H7 (cell line): ENCODE measurements at regions not wholly inside any gene's neighbourhood (a gene's known extent, or its start where the extent isn't known, plus 50 kb on each side); places are given as distances from the start of the nearest gene placed in this dataset.

Experiments
- DNase-seq: peaks from one replicate; pipeline ENCODE4 v3.0.0; 2012
- H3K27me3 ChIP-seq: 2 replicates; pipeline ENCODE4 v1.6.0; 2011; ENCODE audit warnings: mild to moderate bottlenecking, low read length; ENCODE audit not compliant: control insufficient read depth, insufficient read depth
- H3K36me3 ChIP-seq: replicated peaks from 2 replicates; pipeline ENCODE4 v1.5.1; 2011; ENCODE audit warnings: low read length; ENCODE audit not compliant: control insufficient read depth, insufficient read depth
- H3K4me3 ChIP-seq: 2 replicates; pipeline ENCODE4 v1.5.1; 2011; ENCODE audit warnings: low read depth, mild to moderate bottlenecking, control low read depth, low read length, moderate library complexity; ENCODE audit not compliant: insufficient read depth

DNA sequence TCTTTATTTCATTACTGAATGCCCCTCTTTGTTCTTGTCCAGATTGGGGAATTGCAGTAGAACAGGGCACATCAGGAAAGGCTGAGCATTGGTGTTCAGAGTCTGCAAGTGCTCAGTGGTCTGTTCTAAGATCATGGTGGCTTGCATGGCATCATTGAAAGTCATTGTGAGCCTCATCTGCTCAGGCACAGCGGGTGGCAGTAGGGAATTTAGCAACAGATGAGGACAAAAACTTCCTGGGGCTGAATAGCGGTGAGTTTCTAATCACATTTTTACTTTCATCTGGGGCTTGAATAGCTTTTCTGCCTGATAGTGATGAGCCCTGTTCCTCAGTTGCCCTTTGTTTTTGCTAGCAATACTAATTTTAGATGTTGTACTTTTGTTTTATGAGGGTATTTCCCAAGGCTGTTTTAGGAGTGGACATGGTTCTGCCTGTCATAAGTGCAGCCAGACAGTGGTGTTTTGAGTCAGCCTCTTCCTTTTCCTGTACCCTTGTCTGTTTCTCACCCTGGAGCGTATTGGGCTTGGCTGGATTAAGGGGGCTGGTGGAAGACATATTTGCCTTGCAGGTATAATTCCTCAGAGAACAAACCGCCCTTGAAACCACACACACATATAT is 127.2 kb upstream of the IL12A start:
- H3K36me3 ChIP-seq = no peaks in the 10 kb centered on the region
- no peak overlapping the region for H3K4me3 ChIP-seq
- no peak for DNase-seq
- no peaks in the 10 kb centered on the region for H3K27me3 ChIP-seq

DNA sequence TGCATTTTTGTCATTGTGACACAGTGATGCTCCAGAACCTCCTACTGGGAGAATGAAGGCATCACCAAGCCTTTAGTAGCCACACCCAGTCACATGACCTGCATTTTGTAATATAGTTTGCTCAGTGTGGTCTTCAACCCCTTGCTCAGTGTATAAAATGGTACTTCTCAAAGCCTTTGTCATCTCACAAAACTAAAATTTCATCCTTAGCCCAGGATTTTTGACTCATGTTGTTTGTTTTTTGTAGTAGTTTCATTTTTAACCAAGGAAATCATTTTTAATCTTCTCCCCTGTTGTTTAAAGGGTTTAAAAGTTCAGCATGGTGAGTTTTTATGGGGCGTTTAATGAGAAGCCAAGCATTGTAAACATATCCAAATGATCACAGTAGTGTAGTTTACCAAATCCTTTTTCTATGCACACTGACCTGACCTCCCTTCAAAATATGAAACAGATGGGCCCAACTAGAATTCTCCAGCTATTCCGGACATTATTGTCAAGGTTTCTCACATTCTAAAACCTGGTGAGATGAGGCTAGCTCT is 123.5 kb upstream of the IL12A start:
- Histone ChIP-seq H3K36me3 (no peaks in the 10 kb centered on the region; the same call in 1 of the 2 replicates), H3K27me3 (no peaks in the 10 kb centered on the region), H3K4me3 (no peak overlapping the region)
- DNase-seq = no peak

DNA sequence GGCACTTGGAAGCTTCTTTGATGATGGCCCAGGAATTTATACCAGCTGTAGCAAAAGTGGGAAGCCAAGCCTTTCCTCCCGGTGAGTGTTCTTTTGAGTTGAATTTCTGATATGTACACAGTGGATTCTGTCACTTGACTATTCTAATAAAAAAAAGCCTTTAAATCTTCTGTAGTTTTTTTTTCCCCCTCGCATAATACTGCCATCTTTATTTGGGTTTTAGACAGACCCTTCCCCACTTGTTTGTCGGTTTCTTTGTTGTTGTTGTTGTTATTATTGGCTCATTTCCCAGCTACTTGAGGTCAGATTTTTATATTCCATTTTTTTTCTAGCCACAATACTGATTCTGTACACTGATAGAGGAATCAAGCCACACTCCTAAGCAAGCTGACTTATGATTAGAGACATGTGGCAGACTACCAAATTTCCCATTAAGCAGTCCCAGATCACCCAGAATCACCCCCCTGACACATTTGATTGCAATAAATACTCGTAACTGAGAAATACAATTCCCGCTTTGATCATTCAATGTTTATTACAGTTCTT is 122.4 kb upstream of the IL12A start:
- no peaks in the 10 kb centered on the region; the same call in 1 of the 2 replicates for H3K36me3 ChIP-seq
- H3K27me3 ChIP-seq = no peaks in the 10 kb centered on the region
- DNase-seq = no peak
- H3K4me3 ChIP-seq = no peak overlapping the region

DNA sequence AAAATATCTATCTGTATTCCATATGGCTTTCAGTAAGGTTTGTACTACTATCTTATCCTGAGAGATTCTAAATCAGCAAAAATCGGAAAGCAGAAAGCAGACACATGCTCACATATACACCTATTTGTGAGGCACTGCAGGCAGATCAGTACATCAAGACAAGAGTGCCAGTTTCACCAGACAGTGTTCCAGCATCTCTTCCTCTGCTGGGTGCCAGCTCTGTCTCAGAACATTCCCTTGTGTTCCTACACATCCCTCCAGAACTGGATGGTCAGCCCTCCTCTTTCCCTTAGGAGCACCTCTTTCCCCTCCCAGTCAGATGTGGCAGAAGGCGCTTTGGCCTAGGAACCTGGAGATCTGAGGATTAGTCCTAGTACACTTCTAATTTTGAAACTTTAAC is 121.3 kb upstream of the IL12A start:
- no peaks in the 10 kb centered on the region; the same call in 1 of the 2 replicates for H3K36me3 ChIP-seq
- DNase-seq = no peak
- H3K27me3 ChIP-seq = no peaks in the 10 kb centered on the region
- H3K4me3 ChIP-seq = no peak overlapping the region

DNA sequence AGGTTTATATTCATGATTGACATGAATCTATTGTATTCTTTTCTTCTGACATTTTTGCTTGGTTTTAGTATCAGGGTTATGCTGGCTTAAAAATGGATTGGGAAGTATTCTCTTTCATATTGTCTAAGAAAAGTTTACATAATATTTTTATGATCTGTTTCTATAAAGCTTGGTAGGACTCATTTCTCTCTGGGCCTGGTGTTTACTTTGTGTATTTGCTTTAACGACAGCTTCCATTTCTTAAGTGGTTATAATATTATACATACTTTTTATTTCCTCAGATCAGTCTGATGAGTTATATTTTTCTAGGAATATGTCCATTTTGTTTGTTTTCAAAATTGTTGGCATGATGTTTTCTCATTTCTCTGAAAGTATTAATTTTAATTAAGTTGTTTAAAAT is 117.9 kb upstream of the IL12A start:
- no peak for DNase-seq
- no peaks in the 10 kb centered on the region for H3K27me3 ChIP-seq
- no peak overlapping the region for H3K4me3 ChIP-seq
- H3K36me3 ChIP-seq = no peaks in the 10 kb centered on the region; the same call in 1 of the 2 replicates

DNA sequence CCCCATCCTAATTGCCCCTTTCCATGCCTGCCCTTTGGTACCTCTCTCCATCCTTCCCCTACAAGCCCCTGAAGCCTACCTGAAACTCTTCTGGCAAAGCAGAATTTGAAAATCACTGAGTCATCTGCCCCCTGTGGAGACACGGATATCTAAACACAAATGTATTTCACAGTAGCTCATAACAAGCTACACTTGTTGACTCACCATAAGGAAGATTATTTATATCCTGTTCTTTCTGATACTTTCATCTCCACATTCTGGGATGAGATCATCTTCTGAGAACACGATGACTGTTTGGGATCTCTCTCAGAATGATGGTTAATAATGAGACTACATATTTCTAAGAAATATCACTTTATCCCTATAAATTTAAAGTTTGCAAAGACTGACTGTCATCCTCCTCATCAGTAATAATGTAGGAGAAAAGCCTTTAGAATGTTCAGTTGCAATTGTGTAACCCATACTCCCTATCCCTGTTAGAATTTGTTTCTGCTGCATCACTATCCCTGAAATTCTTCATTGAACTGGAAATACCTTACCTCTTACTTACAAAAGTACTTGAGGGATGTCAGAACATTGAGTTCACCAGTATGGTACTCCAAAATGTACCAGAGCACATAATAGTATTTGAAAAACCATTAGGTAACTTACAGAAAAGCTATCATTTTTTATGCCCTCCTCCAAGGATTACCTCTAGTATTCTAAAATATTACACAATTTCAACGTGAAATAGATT is 116.1 kb upstream of the IL12A start:
- Histone ChIP-seq H3K27me3 (no peaks in the 10 kb centered on the region), H3K4me3 (no peak overlapping the region), H3K36me3 (no peaks in the 10 kb centered on the region; the same call in 1 of the 2 replicates)
- no peak for DNase-seq

DNA sequence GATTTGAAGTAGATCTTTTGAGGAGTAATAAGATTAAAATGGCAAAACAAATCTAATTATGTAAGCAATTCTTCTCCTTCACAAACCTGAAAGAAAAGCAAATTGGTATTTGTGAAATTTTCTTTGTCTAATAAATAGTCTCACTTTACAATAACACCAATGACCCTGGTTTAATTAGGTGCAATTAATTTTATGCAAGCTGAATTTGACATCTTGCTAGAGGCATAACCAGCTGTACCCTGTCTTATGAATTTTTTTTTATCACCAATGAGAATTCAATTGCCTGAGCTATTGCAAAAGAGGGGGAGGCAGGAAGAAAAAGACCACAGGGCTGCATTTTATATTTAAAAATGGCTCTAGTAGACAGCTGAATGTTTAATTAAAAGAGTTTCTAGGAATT is 113.5 kb upstream of the IL12A start:
- H3K4me3 ChIP-seq = no peak overlapping the region
- H3K36me3 ChIP-seq = no peaks in the 10 kb centered on the region
- no peaks in the 10 kb centered on the region for H3K27me3 ChIP-seq
- no peak for DNase-seq

DNA sequence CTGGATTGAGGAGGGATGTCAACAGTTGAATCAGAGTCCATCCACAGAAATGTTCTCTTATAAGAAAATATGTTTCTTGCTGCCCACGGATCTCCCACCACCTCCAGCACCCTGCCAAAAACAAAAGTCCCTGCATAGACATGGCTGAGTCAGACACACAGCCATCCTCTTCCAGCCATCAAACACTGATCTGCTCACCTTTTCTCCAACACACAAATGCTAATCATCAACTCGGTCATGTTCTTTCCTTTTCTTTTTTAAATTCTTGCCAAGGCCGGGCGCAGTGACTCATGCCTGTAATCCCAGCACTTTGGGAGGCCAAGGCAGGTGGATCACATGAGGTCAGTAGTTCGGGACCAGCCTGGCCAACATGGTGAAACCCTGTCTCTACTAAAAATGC is 110.7 kb upstream of the IL12A start:
- Histone ChIP-seq H3K4me3 (no peak overlapping the region), H3K27me3 (no peaks in the 10 kb centered on the region), H3K36me3 (no peaks in the 10 kb centered on the region)
- DNase-seq = no peak

DNA sequence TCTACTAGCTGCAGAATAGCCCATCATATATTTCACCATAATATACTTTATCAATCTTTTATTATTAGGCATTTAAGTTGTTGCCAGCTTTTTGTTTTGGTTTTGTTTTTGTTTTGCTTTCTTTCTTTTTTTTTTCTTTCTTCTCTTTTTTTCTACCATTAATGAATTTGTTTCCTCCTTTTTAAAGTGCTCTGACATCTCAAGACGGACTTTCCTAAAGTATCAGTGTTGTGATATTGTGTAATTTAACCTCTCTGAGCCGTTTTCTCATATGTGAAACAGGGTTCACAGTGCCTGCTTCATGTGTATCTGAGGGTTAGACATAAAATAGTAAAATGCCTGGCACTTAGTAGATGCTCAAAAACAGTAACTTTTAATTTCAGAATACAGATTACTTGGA is 109.5 kb upstream of the IL12A start:
- no peaks in the 10 kb centered on the region for H3K36me3 ChIP-seq
- DNase-seq = no peak
- H3K4me3 ChIP-seq = no peak overlapping the region
- no peaks in the 10 kb centered on the region for H3K27me3 ChIP-seq

DNA sequence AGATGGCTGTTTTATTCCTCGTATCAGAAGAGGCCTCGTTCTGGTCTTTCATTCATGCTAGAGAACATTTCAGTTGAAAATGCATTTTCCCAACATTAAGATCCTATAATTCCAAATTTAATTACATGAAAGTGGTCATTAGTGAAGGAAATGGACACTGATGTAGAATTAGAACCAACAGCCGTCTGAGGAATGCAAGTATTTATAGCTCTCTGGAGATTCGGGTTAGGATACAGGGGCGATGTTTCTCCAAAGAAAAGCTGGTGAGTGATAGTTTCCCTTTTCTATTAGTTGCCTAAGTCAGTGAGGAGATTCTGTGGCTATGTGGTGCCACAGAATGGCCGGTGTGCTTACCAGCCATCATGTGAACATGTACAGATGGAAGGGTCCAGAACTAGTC is 109.0 kb upstream of the IL12A start:
- no peaks in the 10 kb centered on the region for H3K36me3 ChIP-seq
- no peak for DNase-seq
- H3K4me3 ChIP-seq = no peak overlapping the region
- no peaks in the 10 kb centered on the region for H3K27me3 ChIP-seq

DNA sequence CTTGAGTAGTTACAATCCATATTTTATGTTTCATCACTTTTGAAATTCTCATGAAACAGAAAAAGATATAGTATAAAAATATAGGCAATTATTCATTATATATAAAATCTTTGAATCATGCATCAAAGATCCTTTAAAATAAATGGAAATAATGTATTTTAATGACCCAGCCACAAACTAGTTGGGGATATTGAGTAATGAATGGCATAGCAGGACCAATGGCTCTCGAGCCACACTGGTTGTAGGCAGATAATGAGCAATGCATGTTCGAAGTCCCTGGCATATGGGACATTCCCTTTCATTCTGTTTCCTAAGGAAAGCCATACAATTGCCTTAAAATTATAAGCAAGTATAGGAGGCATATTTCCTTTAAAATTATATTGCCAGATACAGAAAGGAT is 107.4 kb upstream of the IL12A start:
- no peaks in the 10 kb centered on the region for H3K36me3 ChIP-seq
- H3K27me3 ChIP-seq = no peaks in the 10 kb centered on the region
- no peak overlapping the region for H3K4me3 ChIP-seq
- no peak for DNase-seq

DNA sequence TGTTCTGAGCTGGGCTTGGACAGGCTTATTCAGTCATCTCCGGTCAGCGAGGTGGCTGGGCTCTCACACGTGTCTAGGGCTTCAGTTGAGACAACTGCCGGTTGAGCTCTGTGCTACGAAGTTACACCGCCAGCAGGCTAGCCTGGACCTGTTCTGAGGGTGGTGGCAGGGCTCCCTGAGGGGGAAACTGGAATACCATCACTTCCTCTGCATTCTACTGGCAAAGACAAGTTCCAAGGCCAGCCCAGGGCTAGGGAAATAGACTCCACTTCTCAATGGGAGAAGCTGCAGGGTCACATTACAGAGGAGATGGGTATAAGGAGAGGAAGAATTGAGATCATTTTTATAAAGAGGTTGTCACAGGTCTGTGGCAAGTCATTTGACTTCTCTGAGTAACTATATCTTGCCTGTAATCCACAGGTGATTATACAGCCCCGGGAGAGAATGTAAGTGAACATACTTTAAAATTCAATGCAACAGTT is 106.8 kb upstream of the IL12A start:
- H3K4me3 ChIP-seq = no peak overlapping the region
- no peaks in the 10 kb centered on the region for H3K36me3 ChIP-seq
- no peaks in the 10 kb centered on the region for H3K27me3 ChIP-seq
- peak; percentile 33 for DNase-seq

DNA sequence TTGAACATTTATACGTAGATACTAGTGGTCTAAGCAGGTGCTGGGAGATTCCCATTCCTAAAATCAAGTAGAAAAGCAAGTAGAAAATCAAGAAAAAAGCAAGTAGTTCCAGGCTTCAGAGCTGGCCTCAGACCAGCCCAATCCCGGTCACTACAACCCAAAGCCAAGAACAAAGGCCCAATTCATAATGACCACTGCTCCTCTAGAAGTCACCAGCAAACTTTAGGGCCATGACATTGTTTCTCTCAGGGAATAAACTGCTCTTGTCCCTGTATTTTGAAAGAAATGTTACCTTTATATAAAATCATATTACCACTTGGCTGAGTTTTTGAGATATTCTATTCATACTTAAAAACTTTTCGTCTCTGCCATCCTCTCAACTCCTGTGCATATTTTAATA is 106.3 kb upstream of the IL12A start:
- no peaks in the 10 kb centered on the region for H3K27me3 ChIP-seq
- no peaks in the 10 kb centered on the region for H3K36me3 ChIP-seq
- no peak overlapping the region for H3K4me3 ChIP-seq
- no peak for DNase-seq

DNA sequence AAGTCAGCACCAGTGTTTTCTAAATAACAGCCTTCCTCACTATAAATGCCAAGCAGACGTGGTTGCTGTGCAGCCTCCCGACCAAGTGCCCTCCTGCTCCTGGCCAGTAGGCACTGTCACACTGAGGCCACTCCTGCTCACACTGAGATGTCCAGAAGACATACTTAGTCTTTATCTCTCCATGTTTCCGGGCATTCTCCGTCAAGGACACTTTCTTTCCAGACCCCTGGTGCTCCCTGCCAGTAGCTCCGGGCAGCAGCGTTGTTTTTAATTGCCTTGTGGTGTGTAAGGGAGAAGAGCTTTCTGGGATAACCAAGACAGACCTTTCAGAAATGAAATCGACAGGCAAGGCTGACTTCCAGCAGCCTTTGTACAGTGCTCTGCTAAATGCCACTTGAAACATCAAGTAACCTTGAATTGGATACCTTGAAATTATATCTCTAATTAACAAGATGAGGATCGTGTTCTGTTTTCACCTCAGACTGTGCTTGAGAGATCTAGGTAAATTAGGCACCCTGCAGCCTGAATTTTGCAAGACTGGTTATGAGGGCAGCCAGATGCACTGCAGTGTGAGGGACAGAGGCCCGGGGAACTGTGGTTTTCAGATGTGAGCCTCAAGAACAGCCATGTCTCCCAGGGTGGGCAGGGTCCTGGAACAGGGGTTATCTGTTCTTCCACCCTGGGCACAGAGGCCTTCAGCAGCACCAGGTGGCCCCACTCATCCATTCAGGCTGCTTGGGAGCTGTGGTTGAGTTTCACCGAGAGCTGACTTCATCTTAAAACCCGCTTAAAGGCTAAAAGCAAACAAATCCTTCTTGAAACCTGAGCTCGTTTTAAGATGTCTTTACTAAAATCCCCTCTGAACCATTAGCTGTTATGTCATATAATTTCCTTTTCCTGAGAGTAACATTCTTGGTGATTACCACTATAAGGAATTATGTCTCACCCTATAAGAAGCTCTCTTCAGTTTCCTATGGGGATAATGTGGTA is 105.5 kb upstream of the IL12A start:
- H3K4me3 ChIP-seq = no peak overlapping the region
- H3K27me3 ChIP-seq = no peaks in the 10 kb centered on the region
- no peaks in the 10 kb centered on the region; the same call in 1 of the 2 replicates for H3K36me3 ChIP-seq
- no peak for DNase-seq
